ENCODE measurements at regions not wholly inside any gene's neighbourhood (a gene's known extent, or its start where the extent isn't known, plus 50 kb on each side); places are given as distances from the start of the nearest gene placed in this dataset.

DNA sequence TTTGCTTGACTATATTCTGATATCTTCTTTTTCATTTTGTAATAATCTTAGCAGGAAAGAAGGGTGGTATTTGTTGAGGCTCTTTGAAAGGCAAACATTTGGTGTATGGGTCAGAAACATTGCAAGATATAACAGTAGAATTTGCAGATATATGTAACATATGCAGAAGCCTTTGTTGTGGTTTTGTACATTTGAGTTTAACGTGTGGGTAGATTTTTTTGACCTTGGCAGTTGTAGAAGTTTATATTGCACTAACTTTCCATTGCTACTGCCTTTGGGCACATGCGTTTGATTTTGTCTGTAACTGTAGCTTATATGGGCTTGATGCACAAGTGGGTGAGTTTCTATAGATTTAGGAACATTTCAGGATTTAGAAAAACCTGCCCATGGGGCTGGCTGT, 78.5 kb upstream of the SPRY2 start:
- H3K4me3 ChIP-seq (replicated peaks; ENCODE audit: insufficient read depth, low read length) = no peak overlapping the region
- DNase-seq (ENCODE audit: low read depth in 1 of 2, low spot score in 1 of 2) = no peak
- no peaks in the 10 kb centered on the region for H3K27me3 ChIP-seq (ENCODE audit: insufficient read depth, poor library complexity, severe bottlenecking)
- TF ChIP-seq REST (IDR thresholded peaks at IDR 0.05; ENCODE audit: insufficient replicate concordance, low read depth) = no peak
- TF ChIP-seq POLR2AphosphoS5 (IDR thresholded peaks at IDR 0.05; ENCODE audit: low read depth) = no peak
- no peak for TF ChIP-seq CTCF (IDR thresholded peaks at IDR 0.05; ENCODE audit: insufficient read depth, low read length)
- TF ChIP-seq SPI1 (IDR thresholded peaks at IDR 0.05; ENCODE audit: borderline replicate concordance, low read depth) = no peak
- no peak for TF ChIP-seq GABPA (IDR thresholded peaks at IDR 0.05; ENCODE audit: low read depth)
- no peak overlapping the region; the same call in 1 of the 2 replicates for H3K27ac ChIP-seq (replicated peaks)

- no peak for DNase-seq (ENCODE audit: low read depth in 1 of 2, low spot score in 1 of 2)
- H3K27me3 ChIP-seq (ENCODE audit: insufficient read depth, poor library complexity, severe bottlenecking) = no peaks in the 10 kb centered on the region
- H3K4me3 ChIP-seq (replicated peaks; ENCODE audit: insufficient read depth, low read length) = no peak overlapping the region
- TF ChIP-seq CTCF (IDR thresholded peaks at IDR 0.05; ENCODE audit: insufficient read depth, low read length) = no peak
- peak; percentile 86 for TF ChIP-seq SPI1 (IDR thresholded peaks at IDR 0.05; ENCODE audit: borderline replicate concordance, low read depth)
- H3K27ac ChIP-seq (replicated peaks) = no peak overlapping the region
These were observed 72.7 kb upstream of the SPRY2 start for GRCh38 chr13:80413611-80414010.

GRCh38 chr13:80408270-80408669, 67.3 kb upstream of the SPRY2 start:
- H3K27ac ChIP-seq (replicated peaks) = no peak overlapping the region
- H3K27me3 ChIP-seq (ENCODE audit: insufficient read depth, poor library complexity, severe bottlenecking) = no peaks in the 10 kb centered on the region
- peak in 1 of 2 experiments; percentile 22 for DNase-seq (ENCODE audit: low read depth in 1 of 2, low spot score in 1 of 2)
- no peak for TF ChIP-seq SPI1 (IDR thresholded peaks at IDR 0.05; ENCODE audit: borderline replicate concordance, low read depth)
- TF ChIP-seq GABPA (IDR thresholded peaks at IDR 0.05; ENCODE audit: low read depth) = no peak
- no peak for TF ChIP-seq REST (IDR thresholded peaks at IDR 0.05; ENCODE audit: insufficient replicate concordance, low read depth)
- TF ChIP-seq CTCF (IDR thresholded peaks at IDR 0.05; ENCODE audit: insufficient read depth, low read length) = no peak
- TF ChIP-seq POLR2AphosphoS5 (IDR thresholded peaks at IDR 0.05; ENCODE audit: low read depth) = no peak
- H3K4me3 ChIP-seq (replicated peaks; ENCODE audit: insufficient read depth, low read length) = no peak overlapping the region

DNA sequence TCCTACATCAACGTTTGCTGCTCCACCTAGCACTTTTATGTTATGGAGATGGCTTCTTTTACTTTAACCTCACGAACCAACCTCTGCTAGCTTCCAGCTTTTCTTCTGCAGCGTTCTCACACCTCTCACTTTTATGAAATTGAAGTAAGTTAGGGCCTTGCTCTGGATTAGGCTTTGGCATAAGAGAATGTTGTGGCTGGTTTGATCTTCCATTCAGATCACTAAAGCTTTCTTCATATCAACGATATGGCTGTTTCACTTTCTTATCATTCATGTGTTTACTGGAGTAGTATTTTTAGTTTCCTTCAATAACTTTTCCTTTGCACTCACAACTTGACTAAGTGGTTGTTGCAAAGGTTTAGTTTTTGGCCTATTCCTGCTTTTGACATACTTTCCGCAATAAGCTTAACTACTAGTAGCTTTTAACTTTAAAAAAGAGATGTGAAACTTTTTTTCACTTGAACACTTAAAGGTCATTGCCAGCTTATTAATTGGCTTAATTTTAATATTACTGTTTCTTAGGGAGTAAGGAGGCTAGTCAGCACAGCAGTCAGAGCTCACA, 60.0 kb upstream of the SPRY2 start:
- Histone ChIP-seq H3K4me3 (replicated peaks; ENCODE audit: insufficient read depth, low read length) (no peak overlapping the region), H3K27me3 (ENCODE audit: insufficient read depth, poor library complexity, severe bottlenecking) (no peaks in the 10 kb centered on the region), H3K27ac (replicated peaks) (peak overlapping the region; percentile 86)
- no peak for DNase-seq (ENCODE audit: low read depth in 1 of 2, low spot score in 1 of 2)
- TF ChIP-seq GABPA (IDR thresholded peaks at IDR 0.05; ENCODE audit: low read depth) (no peak), CTCF (IDR thresholded peaks at IDR 0.05; ENCODE audit: insufficient read depth, low read length) (no peak), POLR2AphosphoS5 (IDR thresholded peaks at IDR 0.05; ENCODE audit: low read depth) (no peak), SPI1 (IDR thresholded peaks at IDR 0.05; ENCODE audit: borderline replicate concordance, low read depth) (no peak), REST (IDR thresholded peaks at IDR 0.05; ENCODE audit: insufficient replicate concordance, low read depth) (no peak)

All from HL-60 (cell line).